Activated T-cell treated with anti-CD3 and anti-CD28 coated beads, Interleukin-2, amount 50 U/mL, for 24 hours (primary cell): ENCODE measurements at regions not wholly inside any gene's neighbourhood (a gene's known extent, or its start where the extent isn't known, plus 50 kb on each side); places are given as distances from the start of the nearest gene placed in this dataset.

ENCODE experiments used
- DNase-seq: peaks from one replicate; pipeline ENCODE4 v3.0.0-alpha.2; 2020
- H3K27ac Mint-ChIP-seq: 2 replicates; pipeline ENCODE4 v1.8.0; 2020; ENCODE audit warnings: mild to moderate bottlenecking, mixed read lengths
- H3K27me3 Mint-ChIP-seq: 2 replicates; pipeline ENCODE4 v1.8.0; 2020; ENCODE audit warnings: mixed read lengths
- H3K36me3 Mint-ChIP-seq: 2 replicates; pipeline ENCODE4 v1.8.0; 2020; ENCODE audit warnings: low read depth, mixed read lengths
- H3K4me1 Mint-ChIP-seq: 2 replicates; pipeline ENCODE4 v1.8.0; 2020; ENCODE audit warnings: low read depth, mixed read lengths
- H3K4me3 Mint-ChIP-seq: 2 replicates; pipeline ENCODE4 v1.8.0; 2020; ENCODE audit warnings: mild to moderate bottlenecking, moderate library complexity, mixed read lengths
- H3K9me3 Mint-ChIP-seq: 2 replicates; pipeline ENCODE4 v1.8.0; 2020; ENCODE audit warnings: mixed read lengths

- Mint-ChIP-seq H3K36me3 (no peaks in the 10 kb centered on the region), H3K27me3 (peaks cover 2% of the 10 kb centered on the region), H3K4me3 (no peak overlapping the region), H3K9me3 (no peaks in the 10 kb centered on the region), H3K27ac (no peak overlapping the region), H3K4me1 (peaks cover 12% of the 10 kb centered on the region)
- DNase-seq, result no peak
Observed at GRCh38 chr21:15222707-15223106, 157.9 kb upstream of the NRIP1 start.

GRCh38 chr21:15224346-15225086 is 159.7 kb upstream of the NRIP1 start:
- no peak for DNase-seq
- peaks cover 2% of the 10 kb centered on the region for H3K27me3 Mint-ChIP-seq

GRCh38 chr21:15227919-15228318 is 163.1 kb upstream of the NRIP1 start:
- Mint-ChIP-seq H3K36me3 (no peaks in the 10 kb centered on the region), H3K27me3 (peaks cover 2% of the 10 kb centered on the region), H3K27ac (no peak overlapping the region), H3K9me3 (no peaks in the 10 kb centered on the region), H3K4me3 (no peak overlapping the region), H3K4me1 (no peaks in the 10 kb centered on the region)
- no peak for DNase-seq

More at GRCh38 chr21:15224346-15225086, 159.7 kb upstream of the NRIP1 start:
- Mint-ChIP-seq H3K27ac (no peak overlapping the region), H3K9me3 (no peaks in the 10 kb centered on the region), H3K4me1 (peaks cover 12% of the 10 kb centered on the region), H3K4me3 (no peak overlapping the region), H3K36me3 (no peaks in the 10 kb centered on the region)

- Mint-ChIP-seq H3K4me3 (no peak overlapping the region), H3K27ac (no peak overlapping the region), H3K27me3 (peaks cover 7% of the 10 kb centered on the region), H3K9me3 (no peaks in the 10 kb centered on the region), H3K4me1 (no peaks in the 10 kb centered on the region), H3K36me3 (no peaks in the 10 kb centered on the region)
- DNase-seq, result no peak
Observed at GRCh38 chr21:15229390-15229789, 164.6 kb upstream of the NRIP1 start.

GRCh38 chr21:15233611-15234010 is 168.8 kb upstream of the NRIP1 start:
- no peaks in the 10 kb centered on the region for H3K4me1 Mint-ChIP-seq
- no peak overlapping the region for H3K4me3 Mint-ChIP-seq
- H3K36me3 Mint-ChIP-seq, result no peaks in the 10 kb centered on the region

GRCh38 chr21:15236111-15236510 is 171.3 kb upstream of the NRIP1 start:
- Mint-ChIP-seq H3K27me3 (peaks cover 5% of the 10 kb centered on the region), H3K4me3 (no peak overlapping the region), H3K27ac (no peak overlapping the region), H3K4me1 (no peaks in the 10 kb centered on the region), H3K9me3 (no peaks in the 10 kb centered on the region), H3K36me3 (no peaks in the 10 kb centered on the region)
- no peak for DNase-seq

More at GRCh38 chr21:15233611-15234010, 168.8 kb upstream of the NRIP1 start:
- Mint-ChIP-seq H3K27ac (no peak overlapping the region), H3K9me3 (no peaks in the 10 kb centered on the region), H3K27me3 (peaks cover 5% of the 10 kb centered on the region)
- no peak for DNase-seq

- Mint-ChIP-seq H3K27ac (no peak overlapping the region), H3K27me3 (no peaks in the 10 kb centered on the region), H3K4me1 (no peaks in the 10 kb centered on the region), H3K9me3 (no peaks in the 10 kb centered on the region), H3K4me3 (no peak overlapping the region), H3K36me3 (no peaks in the 10 kb centered on the region)
- DNase-seq, result no peak
Observed at GRCh38 chr21:15240848-15241247, 176.0 kb upstream of the NRIP1 start.

- no peak overlapping the region for H3K4me3 Mint-ChIP-seq
- H3K9me3 Mint-ChIP-seq, result no peaks in the 10 kb centered on the region
- no peak for DNase-seq
- no peaks in the 10 kb centered on the region for H3K36me3 Mint-ChIP-seq
- no peaks in the 10 kb centered on the region for H3K27me3 Mint-ChIP-seq
- no peak overlapping the region for H3K27ac Mint-ChIP-seq
- no peaks in the 10 kb centered on the region for H3K4me1 Mint-ChIP-seq
Observed at GRCh38 chr21:15241997-15242736, 177.4 kb upstream of the NRIP1 start.

- Mint-ChIP-seq H3K9me3 (no peaks in the 10 kb centered on the region), H3K4me1 (no peaks in the 10 kb centered on the region), H3K27me3 (no peaks in the 10 kb centered on the region), H3K4me3 (no peak overlapping the region), H3K27ac (no peak overlapping the region), H3K36me3 (no peaks in the 10 kb centered on the region)
- DNase-seq, result no peak
Observed at GRCh38 chr21:15242906-15243305, 178.1 kb upstream of the NRIP1 start.

- DNase-seq, result no peak
- no peaks in the 10 kb centered on the region for H3K27me3 Mint-ChIP-seq
- H3K9me3 Mint-ChIP-seq, result no peaks in the 10 kb centered on the region
- H3K36me3 Mint-ChIP-seq, result no peaks in the 10 kb centered on the region
- H3K4me3 Mint-ChIP-seq, result no peak overlapping the region
- H3K4me1 Mint-ChIP-seq, result no peaks in the 10 kb centered on the region
- H3K27ac Mint-ChIP-seq, result no peak overlapping the region
Observed at GRCh38 chr21:15243406-15243805, 178.6 kb upstream of the NRIP1 start.

- Mint-ChIP-seq H3K36me3 (no peaks in the 10 kb centered on the region), H3K4me3 (no peak overlapping the region), H3K9me3 (no peaks in the 10 kb centered on the region), H3K4me1 (no peaks in the 10 kb centered on the region), H3K27ac (no peak overlapping the region), H3K27me3 (peaks cover 3% of the 10 kb centered on the region)
- DNase-seq, result no peak
Observed at GRCh38 chr21:15247613-15248012, 182.8 kb upstream of the NRIP1 start.

GRCh38 chr21:15249285-15249993 is 184.6 kb upstream of the NRIP1 start:
- peaks cover 3% of the 10 kb centered on the region for H3K27me3 Mint-ChIP-seq
- no peaks in the 10 kb centered on the region for H3K36me3 Mint-ChIP-seq
- no peak for DNase-seq
- no peaks in the 10 kb centered on the region for H3K4me1 Mint-ChIP-seq
- H3K9me3 Mint-ChIP-seq, result no peaks in the 10 kb centered on the region
- no peak overlapping the region for H3K27ac Mint-ChIP-seq
- no peak overlapping the region for H3K4me3 Mint-ChIP-seq

- Mint-ChIP-seq H3K9me3 (no peaks in the 10 kb centered on the region), H3K27ac (no peak overlapping the region), H3K4me3 (no peak overlapping the region), H3K36me3 (no peaks in the 10 kb centered on the region), H3K4me1 (no peaks in the 10 kb centered on the region), H3K27me3 (peaks cover 3% of the 10 kb centered on the region)
- no peak for DNase-seq
Observed at GRCh38 chr21:15250384-15250783, 185.6 kb upstream of the NRIP1 start.

- Mint-ChIP-seq H3K27me3 (peaks cover 3% of the 10 kb centered on the region), H3K27ac (no peak overlapping the region), H3K4me3 (no peak overlapping the region), H3K36me3 (no peaks in the 10 kb centered on the region), H3K4me1 (no peaks in the 10 kb centered on the region), H3K9me3 (no peaks in the 10 kb centered on the region)
- DNase-seq, result no peak
Observed at GRCh38 chr21:15252431-15252830, 187.6 kb upstream of the NRIP1 start.

GRCh38 chr21:15254111-15254510 is 189.3 kb upstream of the NRIP1 start:
- H3K27ac Mint-ChIP-seq, result no peak overlapping the region
- no peaks in the 10 kb centered on the region for H3K27me3 Mint-ChIP-seq
- no peak for DNase-seq
- no peaks in the 10 kb centered on the region for H3K4me1 Mint-ChIP-seq
- H3K9me3 Mint-ChIP-seq, result no peaks in the 10 kb centered on the region
- no peaks in the 10 kb centered on the region for H3K36me3 Mint-ChIP-seq
- no peak overlapping the region for H3K4me3 Mint-ChIP-seq
